HG03066 (cell line): ENCODE measurements at regions not wholly inside any gene's neighbourhood (a gene's known extent, or its start where the extent isn't known, plus 50 kb on each side); places are given as distances from the start of the nearest gene placed in this dataset.

ENCODE experiments used
- ATAC-seq: cut with Tn5 transposase; IDR thresholded peaks from one replicate; pipeline ENCODE4 v1.9.1; 2021; ENCODE audit warnings: low read depth; ENCODE audit not compliant: unreplicated experiment

GRCh38 chr4:168021666-168022065 lies 70.7 kb upstream of the ANXA10 start:
- ATAC-seq = no peak

GRCh38 chr4:168028568-168028967 lies 63.8 kb upstream of the ANXA10 start:
- no peak for ATAC-seq

GRCh38 chr4:168028970-168029597 lies 63.3 kb upstream of the ANXA10 start:
- ATAC-seq = no peak

- no peak for ATAC-seq
These were observed 54.7 kb upstream of the ANXA10 start for GRCh38 chr4:168037676-168038075.

GRCh38 chr4:168039593-168039992 lies 52.7 kb upstream of the ANXA10 start:
- no peak for ATAC-seq
